Heart left ventricle (tissue), 13 donors: ENCODE measurements at regions not wholly inside any gene's neighbourhood (a gene's known extent, or its start where the extent isn't known, plus 50 kb on each side); places are given as distances from the start of the nearest gene placed in this dataset.

Experiments used
- CTCF ChIP-seq, 12 donors: fragments of 200-600 bp; sonication (generic) in 4 of 12; IDR thresholded peaks; one replicate each; pipeline versions ENCODE4 v1.5.0 to v1.8.0; 2018 to 2022; ENCODE audit warnings: antibody characterized with exemption in 12 of 12, mild to moderate bottlenecking in 5 of 12
- POLR2A ChIP-seq, 2 donors: fragments of 450-650 bp; IDR thresholded peaks; one replicate each; pipeline ENCODE4 v1.6.1; 2017; ENCODE audit warnings: antibody characterized with exemption in 2 of 2, mild to moderate bottlenecking in 2 of 2, moderate library complexity in 2 of 2
- donor health status: ischemic (EF 13 %, LVEDD 7.1; RV severe dilation, severe dysfunction).
- donor health status: DM: no; HTN: yes; CAD: no.
- donor health status: DM: no; HTN: no; CAD: no.
- donor health status: ischemic (EF 25% LVEDD 6.9; RV normal size, moderate dysfunction).
- donor health status: ischemic (EF 25% LVEDD 5.7; RV mildly dilated, moderate dysfunction).
- donor health status: ischemic (EF 35%, LVEDD 5.7; RV mildly dilated, moderate dysfunction).
- donor health status: nonischemic (EF 11% LVEDD 7.7; RV severe dilation, severe dysfunction).
- donor health status: DM: yes; HTN: yes; CAD: no.
- donor health status: PGD.
- donor health status: ischemic (EF 29% LVEDD 5.4; RV normal size, mild dysfunction).
- donor health status: nonischemic (EF 23%, LVEDD 6.1; RV moderate dilation, normal function).

GRCh38 chr1:181986907-181987305 is 74.6 kb downstream of the ZNF648 start:
- TF ChIP-seq CTCF (IDR thresholded peaks at IDR 0.05) (no peak), POLR2A (IDR thresholded peaks at IDR 0.05) (no peak)
